ENCODE measurements at regions not wholly inside any gene's neighbourhood (a gene's known extent, or its start where the extent isn't known, plus 50 kb on each side); places are given as distances from the start of the nearest gene placed in this dataset.

GRCh38 chr6:81387163-81387562 is 365.3 kb downstream of the TENT5A start:
- TF ChIP-seq EZH2 (IDR thresholded peaks at IDR 0.05; ENCODE audit: low read depth, unreplicated experiment): no peak
- TF ChIP-seq, protein P1, sequence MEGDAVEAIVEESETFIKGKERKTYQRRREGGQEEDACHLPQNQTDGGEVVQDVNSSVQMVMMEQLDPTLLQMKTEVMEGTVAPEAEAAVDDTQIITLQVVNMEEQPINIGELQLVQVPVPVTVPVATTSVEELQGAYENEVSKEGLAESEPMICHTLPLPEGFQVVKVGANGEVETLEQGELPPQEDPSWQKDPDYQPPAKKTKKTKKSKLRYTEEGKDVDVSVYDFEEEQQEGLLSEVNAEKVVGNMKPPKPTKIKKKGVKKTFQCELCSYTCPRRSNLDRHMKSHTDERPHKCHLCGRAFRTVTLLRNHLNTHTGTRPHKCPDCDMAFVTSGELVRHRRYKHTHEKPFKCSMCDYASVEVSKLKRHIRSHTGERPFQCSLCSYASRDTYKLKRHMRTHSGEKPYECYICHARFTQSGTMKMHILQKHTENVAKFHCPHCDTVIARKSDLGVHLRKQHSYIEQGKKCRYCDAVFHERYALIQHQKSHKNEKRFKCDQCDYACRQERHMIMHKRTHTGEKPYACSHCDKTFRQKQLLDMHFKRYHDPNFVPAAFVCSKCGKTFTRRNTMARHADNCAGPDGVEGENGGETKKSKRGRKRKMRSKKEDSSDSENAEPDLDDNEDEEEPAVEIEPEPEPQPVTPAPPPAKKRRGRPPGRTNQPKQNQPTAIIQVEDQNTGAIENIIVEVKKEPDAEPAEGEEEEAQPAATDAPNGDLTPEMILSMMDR (conservative IDR thresholded peaks at IDR 0.05; ENCODE audit: low read depth in 2 of 2): no peak
- TF ChIP-seq EZH2phosphoT487 (IDR thresholded peaks at IDR 0.05; ENCODE audit: unreplicated experiment): no peak
- no peak for TF ChIP-seq NANOG (IDR thresholded peaks at IDR 0.05; ENCODE audit: borderline replicate concordance)
- TF ChIP-seq ZNF114 (CRISPR knock-in tag; IDR thresholded peaks at IDR 0.05): no peak
- TF ChIP-seq POLR2AphosphoS5 (IDR thresholded peaks at IDR 0.05; ENCODE audit: low read depth): no peak
- TF ChIP-seq, protein P2, sequence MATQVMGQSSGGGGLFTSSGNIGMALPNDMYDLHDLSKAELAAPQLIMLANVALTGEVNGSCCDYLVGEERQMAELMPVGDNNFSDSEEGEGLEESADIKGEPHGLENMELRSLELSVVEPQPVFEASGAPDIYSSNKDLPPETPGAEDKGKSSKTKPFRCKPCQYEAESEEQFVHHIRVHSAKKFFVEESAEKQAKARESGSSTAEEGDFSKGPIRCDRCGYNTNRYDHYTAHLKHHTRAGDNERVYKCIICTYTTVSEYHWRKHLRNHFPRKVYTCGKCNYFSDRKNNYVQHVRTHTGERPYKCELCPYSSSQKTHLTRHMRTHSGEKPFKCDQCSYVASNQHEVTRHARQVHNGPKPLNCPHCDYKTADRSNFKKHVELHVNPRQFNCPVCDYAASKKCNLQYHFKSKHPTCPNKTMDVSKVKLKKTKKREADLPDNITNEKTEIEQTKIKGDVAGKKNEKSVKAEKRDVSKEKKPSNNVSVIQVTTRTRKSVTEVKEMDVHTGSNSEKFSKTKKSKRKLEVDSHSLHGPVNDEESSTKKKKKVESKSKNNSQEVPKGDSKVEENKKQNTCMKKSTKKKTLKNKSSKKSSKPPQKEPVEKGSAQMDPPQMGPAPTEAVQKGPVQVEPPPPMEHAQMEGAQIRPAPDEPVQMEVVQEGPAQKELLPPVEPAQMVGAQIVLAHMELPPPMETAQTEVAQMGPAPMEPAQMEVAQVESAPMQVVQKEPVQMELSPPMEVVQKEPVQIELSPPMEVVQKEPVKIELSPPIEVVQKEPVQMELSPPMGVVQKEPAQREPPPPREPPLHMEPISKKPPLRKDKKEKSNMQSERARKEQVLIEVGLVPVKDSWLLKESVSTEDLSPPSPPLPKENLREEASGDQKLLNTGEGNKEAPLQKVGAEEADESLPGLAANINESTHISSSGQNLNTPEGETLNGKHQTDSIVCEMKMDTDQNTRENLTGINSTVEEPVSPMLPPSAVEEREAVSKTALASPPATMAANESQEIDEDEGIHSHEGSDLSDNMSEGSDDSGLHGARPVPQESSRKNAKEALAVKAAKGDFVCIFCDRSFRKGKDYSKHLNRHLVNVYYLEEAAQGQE (IDR thresholded peaks at IDR 0.05; ENCODE audit: unreplicated experiment): no peak
- no peak for TF ChIP-seq JUNB (IDR thresholded peaks at IDR 0.05; ENCODE audit: unreplicated experiment)
- TF ChIP-seq CREB1 (CRISPR knock-in tag; IDR thresholded peaks at IDR 0.05; ENCODE audit: low read depth): no peak
- TF ChIP-seq ZNF331 (CRISPR knock-in tag; IDR thresholded peaks at IDR 0.05; ENCODE audit: low read depth): no peak
- TF ChIP-seq ZNF462 (CRISPR knock-in tag; IDR thresholded peaks at IDR 0.05): no peak
- TF ChIP-seq, protein P3, sequence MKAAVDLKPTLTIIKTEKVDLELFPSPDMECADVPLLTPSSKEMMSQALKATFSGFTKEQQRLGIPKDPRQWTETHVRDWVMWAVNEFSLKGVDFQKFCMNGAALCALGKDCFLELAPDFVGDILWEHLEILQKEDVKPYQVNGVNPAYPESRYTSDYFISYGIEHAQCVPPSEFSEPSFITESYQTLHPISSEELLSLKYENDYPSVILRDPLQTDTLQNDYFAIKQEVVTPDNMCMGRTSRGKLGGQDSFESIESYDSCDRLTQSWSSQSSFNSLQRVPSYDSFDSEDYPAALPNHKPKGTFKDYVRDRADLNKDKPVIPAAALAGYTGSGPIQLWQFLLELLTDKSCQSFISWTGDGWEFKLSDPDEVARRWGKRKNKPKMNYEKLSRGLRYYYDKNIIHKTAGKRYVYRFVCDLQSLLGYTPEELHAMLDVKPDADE (IDR thresholded peaks at IDR 0.05): no peak

Data from GM23338 (cell line).